ENCODE measurements at regions not wholly inside any gene's neighbourhood (a gene's known extent, or its start where the extent isn't known, plus 50 kb on each side); places are given as distances from the start of the nearest gene placed in this dataset.

DNA sequence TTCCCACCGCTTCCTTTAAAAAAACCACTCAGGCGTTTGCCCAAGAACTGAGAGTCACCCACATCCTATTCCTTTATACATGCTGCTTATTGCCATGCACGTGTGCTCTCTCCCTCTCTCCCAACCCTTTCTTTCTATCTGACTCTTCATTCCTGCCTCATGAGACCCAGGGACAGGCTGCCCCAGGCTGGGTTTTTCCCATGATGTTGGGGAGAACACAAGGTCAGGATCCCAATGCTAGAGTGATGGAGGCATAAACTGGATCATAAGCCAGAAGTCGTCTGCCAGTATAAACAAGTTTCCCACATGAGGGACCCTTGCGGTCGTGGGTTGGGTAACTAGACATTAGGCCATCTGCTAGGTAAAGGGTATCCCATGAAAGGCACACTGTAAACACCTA, 64.9 kb downstream of the CD2 start:
- no peaks in the 10 kb centered on the region for H3K36me3 ChIP-seq (ENCODE audit: control insufficient read depth, insufficient read depth, low read length)
- intact Hi-C loops (cut with micrococcal nuclease; ENCODE audit: unreplicated experiment), result no loop called here
- H3K9me3 ChIP-seq (ENCODE audit: control insufficient read depth, insufficient read depth, low read depth, low read length), result no peaks in the 10 kb centered on the region
- ChIA-PET POLR2A (no interaction called here), CTCF (no interaction called here)
- BruUV-seq (replicated peaks), result no TSS peak
- in situ Hi-C loops (cut with HindIII; ENCODE audit: low pct_unique_long_range_greater_than_20kb, low sequenced_read_pairs), result no loop called here
- TF ChIP-seq TCF7L2 (IDR thresholded peaks at IDR 0.05; ENCODE audit: low read depth, low read length) (no peak), SIN3A (IDR thresholded peaks at IDR 0.05; ENCODE audit: borderline replicate concordance, insufficient read depth, low read depth, low read length) (no peak), REST (IDR thresholded peaks at IDR 0.05; ENCODE audit: insufficient read depth in 1 of 2, low read depth in 2 of 2, low read length in 1 of 2) (no peak), POLR2AphosphoS5 (IDR thresholded peaks at IDR 0.05; ENCODE audit: low read depth, low read length) (no peak)
- TF ChIP-seq, protein P1, sequence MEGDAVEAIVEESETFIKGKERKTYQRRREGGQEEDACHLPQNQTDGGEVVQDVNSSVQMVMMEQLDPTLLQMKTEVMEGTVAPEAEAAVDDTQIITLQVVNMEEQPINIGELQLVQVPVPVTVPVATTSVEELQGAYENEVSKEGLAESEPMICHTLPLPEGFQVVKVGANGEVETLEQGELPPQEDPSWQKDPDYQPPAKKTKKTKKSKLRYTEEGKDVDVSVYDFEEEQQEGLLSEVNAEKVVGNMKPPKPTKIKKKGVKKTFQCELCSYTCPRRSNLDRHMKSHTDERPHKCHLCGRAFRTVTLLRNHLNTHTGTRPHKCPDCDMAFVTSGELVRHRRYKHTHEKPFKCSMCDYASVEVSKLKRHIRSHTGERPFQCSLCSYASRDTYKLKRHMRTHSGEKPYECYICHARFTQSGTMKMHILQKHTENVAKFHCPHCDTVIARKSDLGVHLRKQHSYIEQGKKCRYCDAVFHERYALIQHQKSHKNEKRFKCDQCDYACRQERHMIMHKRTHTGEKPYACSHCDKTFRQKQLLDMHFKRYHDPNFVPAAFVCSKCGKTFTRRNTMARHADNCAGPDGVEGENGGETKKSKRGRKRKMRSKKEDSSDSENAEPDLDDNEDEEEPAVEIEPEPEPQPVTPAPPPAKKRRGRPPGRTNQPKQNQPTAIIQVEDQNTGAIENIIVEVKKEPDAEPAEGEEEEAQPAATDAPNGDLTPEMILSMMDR (IDR thresholded peaks at IDR 0.05), result no peak
- H3K4me3 ChIP-seq (ENCODE audit: low read depth in 2 of 2, low read length in 2 of 2), result no peak overlapping the region
- H3K27me3 ChIP-seq (ENCODE audit: control insufficient read depth, insufficient read depth, low read length), result no peaks in the 10 kb centered on the region
- H3K4me1 ChIP-seq (ENCODE audit: control insufficient read depth, insufficient read depth, low read length), result no peaks in the 10 kb centered on the region
- no peak overlapping the region for H3K27ac ChIP-seq (ENCODE audit: low read length)
- ATAC-seq (no peak), DNase-seq (ENCODE audit: low read depth, low spot score) (no peak)

GRCh38 chr1:116820369-116820768, 66.1 kb downstream of the CD2 start:
- Histone ChIP-seq H3K4me3 (ENCODE audit: low read depth in 2 of 2, low read length in 2 of 2) (no peak overlapping the region), H3K27ac (ENCODE audit: low read length) (no peak overlapping the region), H3K4me1 (ENCODE audit: control insufficient read depth, insufficient read depth, low read length) (no peaks in the 10 kb centered on the region), H3K27me3 (ENCODE audit: control insufficient read depth, insufficient read depth, low read length) (no peaks in the 10 kb centered on the region), H3K9me3 (ENCODE audit: control insufficient read depth, insufficient read depth, low read depth, low read length) (no peaks in the 10 kb centered on the region), H3K36me3 (ENCODE audit: control insufficient read depth, insufficient read depth, low read length) (no peaks in the 10 kb centered on the region)
- ATAC-seq, result no peak
- TF ChIP-seq TCF7L2 (IDR thresholded peaks at IDR 0.05; ENCODE audit: low read depth, low read length) (no peak), SIN3A (IDR thresholded peaks at IDR 0.05; ENCODE audit: borderline replicate concordance, insufficient read depth, low read depth, low read length) (no peak), POLR2AphosphoS5 (IDR thresholded peaks at IDR 0.05; ENCODE audit: low read depth, low read length) (no peak), REST (IDR thresholded peaks at IDR 0.05; ENCODE audit: insufficient read depth in 1 of 2, low read depth in 2 of 2, low read length in 1 of 2) (no peak)
- TF ChIP-seq, protein P1 (IDR thresholded peaks at IDR 0.05), result no peak
- ChIA-PET CTCF (no interaction called here), POLR2A (no interaction called here)
- intact Hi-C loops (cut with micrococcal nuclease; ENCODE audit: unreplicated experiment) (no loop called here), in situ Hi-C loops (cut with HindIII; ENCODE audit: low pct_unique_long_range_greater_than_20kb, low sequenced_read_pairs) (no loop called here)
- DNase-seq (ENCODE audit: low read depth, low spot score), result no peak
- BruUV-seq (replicated peaks), result no TSS peak

Data from Panc1 (cell line).